Heart left ventricle (tissue), 16 donors: ENCODE measurements at regions not wholly inside any gene's neighbourhood (a gene's known extent, or its start where the extent isn't known, plus 50 kb on each side); places are given as distances from the start of the nearest gene placed in this dataset.

ENCODE experiments used
- ATAC-seq, 4 donors: fragments of 200-7000 bp; cut with Tn5 transposase; one replicate each; pipeline ENCODE4 v1.9.1; 2020 to 2022; ENCODE audit warnings: moderate library complexity in 4 of 4, mild to moderate bottlenecking in 3 of 4, moderate number of reproducible peaks in 1 of 4
- DNase-seq, 5 donors: peaks; one replicate each; pipeline ENCODE4 v3.0.0-alpha.2; 2020
- H3K27ac ChIP-seq, 12 donors: fragments of 200-600 bp; sonication (generic) in 4 of 12; one replicate each; pipeline versions ENCODE4 v1.5.0 to v1.8.0; 2016 to 2022; ENCODE audit warnings: mild to moderate bottlenecking in 2 of 12
- H3K27me3 ChIP-seq, 9 donors: fragments of 200-600 bp; sonication (generic) in 2 of 9; one replicate each; pipeline versions ENCODE4 v1.5.1 to v1.8.0; 2016 to 2022; ENCODE audit warnings: mild to moderate bottlenecking in 3 of 9
- H3K36me3 ChIP-seq, 9 donors: fragments of 200-600 bp; sonication (generic) in 2 of 9; one replicate each; pipeline versions ENCODE4 v1.5.0 to v1.8.0; 2018 to 2022; ENCODE audit warnings: mild to moderate bottlenecking in 2 of 9
- H3K4me1 ChIP-seq, 12 donors: fragments of 200-600 bp; sonication (generic) in 4 of 12; one replicate each; pipeline versions ENCODE4 v1.5.0 to v1.8.0; 2016 to 2022; ENCODE audit warnings: mild to moderate bottlenecking in 3 of 12
- H3K4me3 ChIP-seq, 12 donors: fragments of 200-600 bp; sonication (generic) in 4 of 12; one replicate each; pipeline versions ENCODE4 v1.5.0 to v1.8.0; 2017 to 2022; ENCODE audit warnings: mild to moderate bottlenecking in 9 of 12, moderate library complexity in 4 of 12
- H3K9me3 ChIP-seq, 12 donors: fragments of 200-600 bp; sonication (generic) in 4 of 12; one replicate each; pipeline versions ENCODE4 v1.5.0 to v1.8.0; 2016 to 2022; ENCODE audit warnings: mild to moderate bottlenecking in 1 of 12
- POLR2A ChIP-seq, 2 donors: fragments of 450-650 bp; IDR thresholded peaks; one replicate each; pipeline ENCODE4 v1.6.1; 2017; ENCODE audit warnings: antibody characterized with exemption in 2 of 2, mild to moderate bottlenecking in 2 of 2, moderate library complexity in 2 of 2
- WGBS, 4 donors: extraction: QIAGEN DNeasy Blood & Tissue Kit in 2 of 4; methylation state at CpG; one replicate each; pipeline versions ENCODE4 v1.1.5 to v1.1.7; 2013 to 2018; 5-methylcytosine and 5-hydroxymethylcytosine counted together
- intact Hi-C, 10 donors: fragments of 100-400 bp; cut with DNase I; formaldehyde crosslinking; loops; one replicate each; pipeline versions ENCODE4 v1.11.1 to v1.14.2; 2022
- TF ChIP-seq, protein P1 (sequence below), 12 donors: fragments of 200-600 bp; sonication (generic) in 4 of 12; IDR thresholded peaks; one replicate each; pipeline versions ENCODE4 v1.5.0 to v1.8.0; 2018 to 2022; ENCODE audit warnings: antibody characterized with exemption in 12 of 12, mild to moderate bottlenecking in 5 of 12
- donor health status: ischemic (EF 13 %, LVEDD 7.1; RV severe dilation, severe dysfunction).
- donor health status: healthy with polysubstance abuse.
- donor health status: DM: no; HTN: yes; CAD: no.
- donor health status: DM: no; HTN: no; CAD: no.
- donor health status: ischemic (EF 25% LVEDD 6.9; RV normal size, moderate dysfunction).
- donor health status: ischemic (EF 25% LVEDD 5.7; RV mildly dilated, moderate dysfunction).
- donor health status: healthy.
- donor health status: DM: yes; HTN: yes; CAD: no.
- donor health status: ischemic (EF 35%, LVEDD 5.7; RV mildly dilated, moderate dysfunction).
- donor health status: nonischemic (EF 11% LVEDD 7.7; RV severe dilation, severe dysfunction).
- donor health status: DM: yes; HTN: yes; CAD: no.
- donor health status: PGD.
- donor health status: ischemic (EF 29% LVEDD 5.4; RV normal size, mild dysfunction).
- donor health status: nonischemic (EF 23%, LVEDD 6.1; RV moderate dilation, normal function).

DNA sequence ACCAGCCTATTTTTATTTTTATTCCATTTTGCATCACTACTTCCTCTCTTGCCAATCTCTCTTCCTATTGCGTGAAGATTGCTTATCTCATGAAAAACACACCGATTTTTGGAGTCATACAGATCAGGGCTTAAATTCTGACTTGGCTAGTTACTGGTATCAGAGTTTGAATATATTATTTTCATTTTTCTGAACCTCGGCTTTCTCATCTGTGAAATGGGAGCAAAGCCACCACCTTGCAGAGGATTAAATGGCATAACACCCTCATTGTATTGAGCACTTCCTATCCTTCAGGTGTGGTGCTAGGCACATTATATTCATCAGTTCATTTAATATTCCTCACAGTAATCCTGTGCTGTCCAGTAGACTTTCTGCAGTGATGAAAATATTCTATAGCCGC is 208.8 kb downstream of the HAPSTR1 start:
- Histone ChIP-seq H3K27ac (no peak overlapping the region), H3K27me3 (peaks cover 0 to 4% (median 0%) of the 10 kb centered on the region in 9 donors), H3K36me3 (no peaks in the 10 kb centered on the region), H3K9me3 (peaks cover 0 to 5% (median 0%) of the 10 kb centered on the region in 12 donors), H3K4me3 (no peak overlapping the region), H3K4me1 (no peaks in the 10 kb centered on the region)
- 80 to 81% (median 81%) methylated on average over 3 to 4 of the region's 4 CpGs for WGBS, 4 donors
- DNase-seq: no peak
- TF ChIP-seq, protein P1, sequence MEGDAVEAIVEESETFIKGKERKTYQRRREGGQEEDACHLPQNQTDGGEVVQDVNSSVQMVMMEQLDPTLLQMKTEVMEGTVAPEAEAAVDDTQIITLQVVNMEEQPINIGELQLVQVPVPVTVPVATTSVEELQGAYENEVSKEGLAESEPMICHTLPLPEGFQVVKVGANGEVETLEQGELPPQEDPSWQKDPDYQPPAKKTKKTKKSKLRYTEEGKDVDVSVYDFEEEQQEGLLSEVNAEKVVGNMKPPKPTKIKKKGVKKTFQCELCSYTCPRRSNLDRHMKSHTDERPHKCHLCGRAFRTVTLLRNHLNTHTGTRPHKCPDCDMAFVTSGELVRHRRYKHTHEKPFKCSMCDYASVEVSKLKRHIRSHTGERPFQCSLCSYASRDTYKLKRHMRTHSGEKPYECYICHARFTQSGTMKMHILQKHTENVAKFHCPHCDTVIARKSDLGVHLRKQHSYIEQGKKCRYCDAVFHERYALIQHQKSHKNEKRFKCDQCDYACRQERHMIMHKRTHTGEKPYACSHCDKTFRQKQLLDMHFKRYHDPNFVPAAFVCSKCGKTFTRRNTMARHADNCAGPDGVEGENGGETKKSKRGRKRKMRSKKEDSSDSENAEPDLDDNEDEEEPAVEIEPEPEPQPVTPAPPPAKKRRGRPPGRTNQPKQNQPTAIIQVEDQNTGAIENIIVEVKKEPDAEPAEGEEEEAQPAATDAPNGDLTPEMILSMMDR (IDR thresholded peaks at IDR 0.05): no peak
- TF ChIP-seq POLR2A (IDR thresholded peaks at IDR 0.05): no peak
- intact Hi-C loops: loop anchor here in 1 of 10 donors (10.0 kb wide), 1 partner anchor 205 kb away; no protein-coding TSS in a partner anchor
- ATAC-seq: no peak

DNA sequence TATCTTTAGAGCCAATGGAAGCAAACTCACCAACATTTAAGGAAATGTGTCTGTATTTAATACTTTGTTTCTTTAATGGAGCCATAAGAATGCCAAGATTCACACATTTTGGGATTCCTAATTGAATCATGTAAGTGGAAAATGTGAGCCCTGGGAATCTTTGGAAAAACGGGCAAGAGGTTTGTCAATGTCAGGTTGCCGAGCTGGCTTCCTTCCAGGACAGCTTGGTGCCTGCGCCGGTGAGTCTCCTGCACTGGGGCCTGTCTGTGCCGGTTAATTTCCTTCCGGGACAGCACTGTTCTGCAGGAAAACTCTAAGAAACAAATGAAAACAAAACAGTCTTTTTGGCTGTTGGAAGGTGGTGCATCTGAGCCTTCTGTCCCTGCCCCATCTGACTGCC is 210.6 kb downstream of the HAPSTR1 start:
- Histone ChIP-seq H3K4me3 (no peak overlapping the region), H3K9me3 (peaks cover 0 to 5% (median 0%) of the 10 kb centered on the region in 12 donors), H3K36me3 (no peaks in the 10 kb centered on the region), H3K27ac (no peak overlapping the region), H3K27me3 (peaks cover 0 to 4% (median 0%) of the 10 kb centered on the region in 9 donors), H3K4me1 (no peaks in the 10 kb centered on the region)
- intact Hi-C loops: loop anchor here in 1 of 10 donors (10.0 kb wide), 1 partner anchor 203 kb away; no protein-coding TSS in a partner anchor
- DNase-seq (no peak), ATAC-seq (no peak)
- TF ChIP-seq, protein P1 (IDR thresholded peaks at IDR 0.05): no peak
- TF ChIP-seq POLR2A (IDR thresholded peaks at IDR 0.05): no peak
- 52 to 71% (median 58%) methylated on average over 6 of the region's 6 CpGs for WGBS, 4 donors

DNA sequence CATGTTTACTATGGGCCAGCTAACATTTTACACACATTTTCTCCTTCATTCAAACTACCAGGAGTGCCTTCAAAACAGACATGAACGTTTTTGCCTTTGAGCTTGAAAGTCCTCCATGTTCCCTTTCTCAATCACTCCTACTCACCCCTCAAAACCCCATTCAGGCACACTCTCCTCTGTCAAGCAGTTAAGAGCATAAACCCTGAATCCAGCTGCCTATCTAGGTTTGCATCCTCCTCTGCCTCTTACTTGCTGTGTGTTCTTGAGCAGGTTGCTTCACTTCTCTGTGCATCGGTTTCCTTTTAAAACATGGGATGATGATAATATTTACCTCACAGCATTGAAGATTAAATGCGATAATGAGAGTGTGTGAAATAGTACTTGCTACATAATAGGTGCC is 215.3 kb downstream of the HAPSTR1 start:
- Histone ChIP-seq H3K9me3 (no peaks in the 10 kb centered on the region), H3K27me3 (peaks cover 0 to 4% (median 0%) of the 10 kb centered on the region in 9 donors), H3K27ac (no peak overlapping the region), H3K36me3 (no peaks in the 10 kb centered on the region), H3K4me3 (no peak overlapping the region), H3K4me1 (peaks cover 0 to 17% (median 0%) of the 10 kb centered on the region in 12 donors)
- intact Hi-C loops: loop anchor here in 2 of 10 donors (5.0 to 10.0 kb wide), 2 partner anchors 66 to 198 kb away; no protein-coding TSS in a partner anchor
- 81 to 83% (median 81%) methylated on average over 3 of the region's 3 CpGs for WGBS, 4 donors
- ATAC-seq (no peak), DNase-seq (no peak)
- TF ChIP-seq, protein P1 (IDR thresholded peaks at IDR 0.05): no peak
- no peak for TF ChIP-seq POLR2A (IDR thresholded peaks at IDR 0.05)

DNA sequence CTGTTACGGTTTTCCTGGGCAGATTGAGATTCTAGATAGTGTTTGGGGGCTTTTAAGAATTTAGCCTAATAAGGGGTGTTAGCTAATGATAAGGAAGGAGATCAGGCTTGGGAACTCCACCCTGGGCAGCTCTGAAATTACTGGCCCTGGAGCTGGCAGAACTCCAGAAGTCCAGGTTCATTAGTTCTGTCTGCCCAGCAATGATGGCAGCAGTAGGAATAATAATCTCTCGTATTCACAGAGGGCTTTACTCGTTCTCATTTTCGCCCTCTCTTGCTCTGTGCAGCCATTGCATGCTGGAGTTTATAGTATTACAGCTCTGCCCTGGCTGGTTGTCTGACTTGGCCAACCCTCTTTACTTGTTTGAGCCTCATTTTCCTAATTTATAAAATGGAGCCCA is 216.0 kb downstream of the HAPSTR1 start:
- Histone ChIP-seq H3K4me1 (peaks cover 0 to 17% (median 0%) of the 10 kb centered on the region in 12 donors), H3K4me3 (no peak overlapping the region), H3K27ac (no peak overlapping the region), H3K9me3 (no peaks in the 10 kb centered on the region), H3K36me3 (no peaks in the 10 kb centered on the region), H3K27me3 (peaks cover 0 to 4% (median 0%) of the 10 kb centered on the region in 9 donors)
- WGBS, 4 donors: 55 to 67% (median 63%) methylated on average over 4 of the region's 4 CpGs
- no peak for DNase-seq
- intact Hi-C loops: loop anchor here in 2 of 10 donors (5.0 to 10.0 kb wide), 2 partner anchors 65 to 197 kb away; no protein-coding TSS in a partner anchor
- no peak for TF ChIP-seq POLR2A (IDR thresholded peaks at IDR 0.05)
- TF ChIP-seq, protein P1 (IDR thresholded peaks at IDR 0.05): no peak
- no peak for ATAC-seq
